ENCODE measurements at regions not wholly inside any gene's neighbourhood (a gene's known extent, or its start where the extent isn't known, plus 50 kb on each side); places are given as distances from the start of the nearest gene placed in this dataset.
A peak's percentile ranks its signal among the peaks of the same experiment; 100 is the strongest.

DNA sequence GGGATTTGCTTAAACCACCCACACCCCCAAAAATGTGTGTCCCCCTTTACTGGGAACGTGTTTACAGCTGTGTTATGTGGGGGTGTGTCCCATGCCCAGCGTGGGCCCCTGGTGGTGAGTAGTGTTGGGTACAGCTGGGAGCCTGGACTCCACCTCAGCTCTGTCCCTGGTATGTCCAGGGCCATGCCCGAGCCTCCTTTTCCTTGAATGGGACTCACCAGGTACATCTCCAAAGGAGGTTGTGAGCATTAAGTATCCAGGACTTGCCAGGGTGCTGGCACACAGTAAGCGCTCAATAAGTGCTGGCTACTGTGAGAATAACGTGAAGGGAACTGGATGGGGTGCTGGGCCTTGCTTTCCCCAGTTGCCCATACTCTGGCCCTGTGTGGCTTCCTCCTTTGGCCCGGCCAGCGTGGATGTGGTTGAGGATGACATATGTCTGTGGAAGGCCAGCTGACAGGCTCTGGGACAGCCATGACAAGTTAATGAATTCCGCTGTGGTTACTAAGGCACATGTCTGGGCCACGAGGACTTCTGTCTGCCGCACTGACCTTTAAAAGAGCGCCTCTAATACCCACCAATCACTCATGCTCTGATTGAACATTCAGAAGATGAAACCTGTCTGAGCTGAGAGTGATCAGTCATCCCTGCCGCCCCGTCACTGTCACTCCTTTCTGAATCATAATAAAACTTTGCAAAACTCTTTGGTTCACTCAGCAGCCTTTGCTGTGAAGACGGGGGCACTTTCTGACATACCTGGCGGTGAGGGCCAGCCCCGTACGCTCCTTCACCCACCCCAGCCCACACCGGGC lies 74.7 kb downstream of the DIO3 start:
- DNase-seq (ENCODE audit: low spot score): no peak
- TF ChIP-seq, protein P1, sequence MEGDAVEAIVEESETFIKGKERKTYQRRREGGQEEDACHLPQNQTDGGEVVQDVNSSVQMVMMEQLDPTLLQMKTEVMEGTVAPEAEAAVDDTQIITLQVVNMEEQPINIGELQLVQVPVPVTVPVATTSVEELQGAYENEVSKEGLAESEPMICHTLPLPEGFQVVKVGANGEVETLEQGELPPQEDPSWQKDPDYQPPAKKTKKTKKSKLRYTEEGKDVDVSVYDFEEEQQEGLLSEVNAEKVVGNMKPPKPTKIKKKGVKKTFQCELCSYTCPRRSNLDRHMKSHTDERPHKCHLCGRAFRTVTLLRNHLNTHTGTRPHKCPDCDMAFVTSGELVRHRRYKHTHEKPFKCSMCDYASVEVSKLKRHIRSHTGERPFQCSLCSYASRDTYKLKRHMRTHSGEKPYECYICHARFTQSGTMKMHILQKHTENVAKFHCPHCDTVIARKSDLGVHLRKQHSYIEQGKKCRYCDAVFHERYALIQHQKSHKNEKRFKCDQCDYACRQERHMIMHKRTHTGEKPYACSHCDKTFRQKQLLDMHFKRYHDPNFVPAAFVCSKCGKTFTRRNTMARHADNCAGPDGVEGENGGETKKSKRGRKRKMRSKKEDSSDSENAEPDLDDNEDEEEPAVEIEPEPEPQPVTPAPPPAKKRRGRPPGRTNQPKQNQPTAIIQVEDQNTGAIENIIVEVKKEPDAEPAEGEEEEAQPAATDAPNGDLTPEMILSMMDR (IDR thresholded peaks at IDR 0.05; ENCODE audit: extremely low read depth, missing control alignments): no peak

GRCh38 chr14:101639241-101639833 lies 78.0 kb downstream of the DIO3 start:
- TF ChIP-seq, protein P1 (IDR thresholded peaks at IDR 0.05; ENCODE audit: extremely low read depth, missing control alignments): no peak
- no peak for DNase-seq (ENCODE audit: low spot score)

DNA sequence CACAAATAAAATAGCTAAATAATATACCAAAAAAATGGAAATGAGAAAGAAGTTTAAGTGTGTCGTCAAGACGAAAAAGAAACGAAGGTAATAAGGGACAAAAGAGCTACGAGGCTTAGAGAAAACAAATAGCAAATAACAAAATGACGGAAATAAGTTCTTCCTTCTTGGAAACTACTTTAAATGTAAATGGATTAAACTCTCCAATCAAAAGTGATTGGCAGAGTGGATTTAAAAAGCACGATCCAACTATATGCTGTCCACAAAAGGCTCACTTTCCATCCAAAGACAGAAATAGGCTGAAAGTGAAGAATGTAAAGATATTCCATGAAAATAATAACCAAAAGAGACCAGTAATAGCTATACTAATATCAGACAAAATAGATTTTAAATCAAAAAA lies 82.4 kb downstream of the DIO3 start:
- TF ChIP-seq, protein P1 (IDR thresholded peaks at IDR 0.05; ENCODE audit: extremely low read depth, missing control alignments): no peak

DNA sequence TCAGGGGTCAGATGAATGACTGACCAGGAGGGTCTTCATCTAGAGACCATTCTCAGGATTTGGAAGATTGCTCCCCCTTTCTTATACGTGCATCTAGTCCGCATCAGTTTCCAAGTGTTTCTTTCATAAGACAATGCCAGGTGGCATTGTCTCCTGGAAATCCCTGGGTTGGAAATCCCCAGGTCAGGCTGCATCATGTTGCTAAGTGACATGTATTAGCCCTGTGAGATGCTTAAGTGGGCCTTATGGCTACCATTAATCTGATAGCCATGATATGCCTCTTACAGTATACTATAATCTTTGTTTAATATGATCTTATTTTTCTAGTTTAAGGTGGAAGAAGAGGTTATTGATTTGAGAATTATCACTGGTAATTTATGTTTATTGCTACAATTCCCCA lies 92.8 kb downstream of the DIO3 start:
- TF ChIP-seq, protein P1 (IDR thresholded peaks at IDR 0.05; ENCODE audit: extremely low read depth, missing control alignments): no peak
- DNase-seq (ENCODE audit: low spot score): no peak

More for the DNA sequence above, 82.4 kb downstream of the DIO3 start:
- DNase-seq (ENCODE audit: low spot score): no peak

DNA sequence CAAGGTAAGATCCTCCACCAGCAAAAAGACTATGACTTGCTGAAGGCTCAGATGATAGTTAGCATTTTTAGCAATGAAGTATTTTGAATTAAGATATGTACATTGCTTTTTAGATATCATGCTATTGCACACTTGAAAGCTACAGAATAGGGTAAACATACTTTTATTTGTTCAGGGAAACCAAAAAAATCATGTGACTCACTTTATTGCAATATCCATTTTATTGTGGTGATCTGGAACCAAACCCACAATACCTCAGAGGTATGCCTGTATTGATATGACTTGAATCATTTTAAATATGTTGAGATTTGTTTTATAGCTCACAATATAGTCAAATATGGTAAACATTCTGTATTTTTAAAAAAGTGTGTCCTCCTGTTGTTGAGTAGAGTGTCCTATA lies 96.1 kb downstream of the DIO3 start:
- TF ChIP-seq, protein P1 (IDR thresholded peaks at IDR 0.05; ENCODE audit: extremely low read depth, missing control alignments): no peak
- DNase-seq (ENCODE audit: low spot score): no peak

GRCh38 chr14:101665478-101666078 lies 95.9 kb upstream of the PPP2R5C start:
- TF ChIP-seq, protein P1 (IDR thresholded peaks at IDR 0.05; ENCODE audit: extremely low read depth, missing control alignments): no peak

GRCh38 chr14:101666264-101666663 lies 95.2 kb upstream of the PPP2R5C start:
- no peak for DNase-seq (ENCODE audit: low spot score)
- TF ChIP-seq, protein P1 (IDR thresholded peaks at IDR 0.05; ENCODE audit: extremely low read depth, missing control alignments): no peak

More at GRCh38 chr14:101665478-101666078, 95.9 kb upstream of the PPP2R5C start:
- DNase-seq (ENCODE audit: low spot score): peak; percentile 28
